Activated naive CD4-positive, alpha-beta T cell treated with anti-CD3 and anti-CD28 coated beads, Interleukin-2, amount 50 U/mL, for 24 hours (primary cell): ENCODE measurements at regions not wholly inside any gene's neighbourhood (a gene's known extent, or its start where the extent isn't known, plus 50 kb on each side); places are given as distances from the start of the nearest gene placed in this dataset.
"Not testable (repeated sequence)": the region's sequence is repeated elsewhere in the genome, so short reads cannot be mapped to it uniquely, and the experiment has no call there.

ENCODE experiments used
- H3K27ac Mint-ChIP-seq: one replicate; pipeline ENCODE4 v1.8.0; 2021; ENCODE audit warnings: mild to moderate bottlenecking, mixed read lengths
- H3K27me3 Mint-ChIP-seq: one replicate; pipeline ENCODE4 v1.8.0; 2021; ENCODE audit warnings: mixed read lengths
- H3K36me3 Mint-ChIP-seq: one replicate; pipeline ENCODE4 v1.8.0; 2021; ENCODE audit warnings: mixed read lengths
- H3K4me1 Mint-ChIP-seq: one replicate; pipeline ENCODE4 v1.8.0; 2021; ENCODE audit warnings: mixed read lengths
- H3K4me3 Mint-ChIP-seq: one replicate; pipeline ENCODE4 v1.8.0; 2021; ENCODE audit warnings: mild to moderate bottlenecking, mixed read lengths
- H3K9me3 Mint-ChIP-seq: one replicate; pipeline ENCODE4 v1.8.0; 2021; ENCODE audit warnings: mixed read lengths

DNA sequence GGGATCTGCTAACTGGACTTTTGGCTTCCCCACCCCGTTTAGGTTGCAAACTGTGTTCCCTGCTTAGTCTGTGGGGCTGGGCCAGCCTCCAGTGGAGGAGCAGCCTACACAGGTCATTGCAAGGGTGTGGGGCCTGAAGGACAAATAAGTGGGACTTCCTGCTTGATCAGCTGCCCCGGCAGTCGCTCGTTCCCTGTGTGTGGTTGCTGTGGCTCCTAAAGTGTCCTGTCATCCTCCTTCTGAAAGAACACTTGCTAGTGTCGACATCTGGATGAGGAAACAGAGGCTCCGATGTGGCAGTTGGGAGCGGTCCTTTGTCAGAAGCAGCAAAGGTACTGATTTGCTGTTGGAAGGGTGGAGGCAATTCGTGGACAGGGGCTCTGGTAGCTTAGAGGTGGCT, 88.9 kb upstream of the TBCA start:
- H3K36me3 Mint-ChIP-seq, result no peaks in the 10 kb centered on the region
- no peak overlapping the region for H3K4me3 Mint-ChIP-seq
- no peaks in the 10 kb centered on the region for H3K4me1 Mint-ChIP-seq
- no peaks in the 10 kb centered on the region for H3K9me3 Mint-ChIP-seq
- H3K27me3 Mint-ChIP-seq, result no peaks in the 10 kb centered on the region
- no peak overlapping the region for H3K27ac Mint-ChIP-seq

DNA sequence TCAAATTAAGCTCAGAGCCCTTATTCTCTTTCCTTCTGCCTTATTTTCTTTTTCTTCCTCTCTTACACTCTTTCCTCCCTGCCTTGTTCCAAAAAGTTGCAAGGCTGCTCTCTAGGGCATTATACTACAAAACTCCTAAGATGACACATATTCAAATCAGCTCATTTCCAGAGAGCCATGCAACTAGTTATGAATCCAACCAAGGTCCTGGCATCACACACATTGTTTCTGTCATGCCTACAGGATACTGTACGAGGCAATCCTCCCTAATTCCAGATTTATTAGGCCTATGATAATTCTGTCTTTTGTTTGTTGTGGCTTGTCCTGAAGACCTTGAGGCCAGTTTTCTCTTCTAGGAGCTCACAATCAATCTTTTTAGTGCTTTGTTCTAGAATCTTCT, 87.0 kb upstream of the TBCA start:
- Mint-ChIP-seq H3K36me3 (no peaks in the 10 kb centered on the region), H3K27me3 (no peaks in the 10 kb centered on the region), H3K4me3 (no peak overlapping the region), H3K9me3 (no peaks in the 10 kb centered on the region), H3K27ac (no peak overlapping the region), H3K4me1 (no peaks in the 10 kb centered on the region)

DNA sequence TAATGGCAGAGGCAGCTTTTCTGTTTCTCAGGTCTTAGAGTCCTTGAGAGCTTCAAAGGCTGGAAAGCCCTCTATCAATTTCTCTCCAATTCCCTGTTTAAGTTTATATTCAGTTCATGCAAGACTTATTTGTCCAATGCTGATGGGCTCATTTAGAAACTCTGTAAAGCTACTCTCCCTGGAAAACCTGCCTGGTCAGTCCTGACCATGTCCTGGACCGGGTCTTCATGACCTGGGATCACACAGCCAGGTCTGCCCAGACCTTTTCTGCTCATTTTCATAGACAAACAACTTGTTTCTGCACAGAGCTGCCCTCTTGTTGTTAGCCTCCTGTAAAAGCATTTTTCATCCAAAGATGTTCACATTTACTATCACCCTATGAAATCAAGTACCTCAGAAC, 85.4 kb upstream of the TBCA start:
- no peaks in the 10 kb centered on the region for H3K36me3 Mint-ChIP-seq
- H3K9me3 Mint-ChIP-seq, result no peaks in the 10 kb centered on the region
- H3K27ac Mint-ChIP-seq, result no peak overlapping the region
- H3K27me3 Mint-ChIP-seq, result no peaks in the 10 kb centered on the region
- H3K4me1 Mint-ChIP-seq, result no peaks in the 10 kb centered on the region
- no peak overlapping the region for H3K4me3 Mint-ChIP-seq

DNA sequence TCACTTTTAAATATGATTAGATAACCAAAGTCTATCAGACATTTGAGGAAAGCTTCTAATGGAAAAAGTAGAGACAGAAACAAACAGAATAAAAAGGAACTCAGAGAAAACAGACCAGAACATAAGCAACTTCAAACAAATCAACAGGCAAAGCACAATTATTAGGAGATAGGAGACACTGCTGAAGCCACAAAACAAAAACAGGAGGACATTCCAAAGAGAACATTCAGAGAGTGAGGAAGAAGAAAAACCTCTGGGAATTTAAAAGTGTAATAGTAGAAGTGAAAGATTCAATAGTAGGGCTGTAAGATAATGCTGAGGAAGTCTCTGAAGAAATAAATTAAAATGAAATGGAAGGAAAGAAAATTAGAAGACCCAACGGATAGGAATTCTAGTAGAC, 83.2 kb upstream of the TBCA start:
- no peak overlapping the region for H3K4me3 Mint-ChIP-seq

DNA sequence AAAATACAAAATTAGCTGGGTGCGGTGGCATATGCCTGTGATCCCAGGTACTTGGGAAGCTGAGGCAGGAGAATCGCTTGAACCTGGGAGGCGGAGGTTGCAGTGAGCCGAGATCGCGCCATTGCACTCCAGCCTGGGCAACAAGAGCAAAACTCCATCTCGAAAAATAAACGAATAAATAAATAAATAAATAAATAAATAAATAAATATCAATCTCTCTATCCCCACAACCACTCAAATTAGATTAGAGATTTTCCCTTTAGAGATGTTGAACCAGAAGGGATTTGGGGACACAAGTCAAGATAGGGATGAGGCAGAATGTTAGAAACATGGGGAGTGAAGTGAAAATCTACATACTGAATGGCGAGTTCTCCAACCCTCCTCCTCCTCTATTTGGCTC, 82.5 kb upstream of the TBCA start:
- H3K27me3 Mint-ChIP-seq, H3K4me3 Mint-ChIP-seq, H3K36me3 Mint-ChIP-seq, H3K27ac Mint-ChIP-seq, H3K9me3 Mint-ChIP-seq, H3K4me1 Mint-ChIP-seq: not testable (repeated sequence)

More for the DNA sequence above, 83.2 kb upstream of the TBCA start:
- no peaks in the 10 kb centered on the region for H3K4me1 Mint-ChIP-seq
- peaks cover 6% of the 10 kb centered on the region for H3K27me3 Mint-ChIP-seq
- H3K9me3 Mint-ChIP-seq, result no peaks in the 10 kb centered on the region
- no peaks in the 10 kb centered on the region for H3K36me3 Mint-ChIP-seq
- no peak overlapping the region for H3K27ac Mint-ChIP-seq

DNA sequence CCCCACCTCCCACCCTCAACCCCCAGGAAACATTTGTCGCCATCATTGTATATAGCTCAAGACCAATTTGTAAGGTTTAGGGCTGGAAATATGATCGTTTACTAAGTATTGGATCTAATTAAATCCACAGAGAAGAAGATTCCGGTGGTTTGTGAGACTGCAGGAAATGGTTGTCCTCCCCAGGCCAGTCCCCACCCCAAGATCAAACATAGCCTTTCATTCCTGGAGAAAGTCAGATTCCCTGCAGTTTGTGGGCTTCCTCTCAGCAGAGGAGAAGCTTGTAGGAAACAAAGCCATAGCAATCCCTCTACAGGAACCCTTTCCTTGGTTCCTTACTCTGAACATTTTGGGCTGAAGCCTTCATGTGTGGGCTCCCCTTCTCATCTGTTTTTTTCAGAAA, 79.2 kb upstream of the TBCA start:
- Mint-ChIP-seq H3K4me3 (no peak overlapping the region), H3K4me1 (peaks cover 13% of the 10 kb centered on the region), H3K27me3 (peaks cover 9% of the 10 kb centered on the region)

DNA sequence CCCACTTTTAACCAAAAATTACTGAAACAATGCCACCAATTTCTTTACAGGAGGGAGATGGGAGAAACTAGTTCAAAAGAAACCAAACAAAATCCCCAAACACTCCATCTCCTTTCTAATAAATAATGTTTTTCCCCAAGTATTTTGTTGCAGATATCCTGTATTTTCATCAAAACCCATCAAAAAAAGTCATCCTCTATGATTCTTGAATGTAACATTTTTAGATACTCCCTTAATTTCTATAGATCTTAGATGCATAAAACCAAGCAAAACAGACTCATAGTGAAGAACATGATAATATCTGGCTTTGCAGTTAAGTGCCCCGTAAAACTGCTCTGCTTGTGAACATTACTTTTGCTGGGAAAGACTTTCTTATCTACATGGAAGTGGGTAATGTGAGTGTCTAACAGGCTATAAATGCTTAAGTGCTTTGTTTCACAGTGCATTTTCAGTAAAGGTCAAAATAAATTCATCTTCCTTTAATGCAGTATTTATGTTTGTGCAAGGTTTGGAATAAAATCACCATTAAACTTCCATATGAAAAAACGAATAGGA, 77.3 kb upstream of the TBCA start:
- Mint-ChIP-seq H3K36me3 (no peaks in the 10 kb centered on the region), H3K9me3 (no peaks in the 10 kb centered on the region), H3K4me1 (peaks cover 13% of the 10 kb centered on the region), H3K27me3 (peaks cover 12% of the 10 kb centered on the region), H3K27ac (no peak overlapping the region), H3K4me3 (no peak overlapping the region)

More for the DNA sequence above, 79.2 kb upstream of the TBCA start:
- Mint-ChIP-seq H3K9me3 (no peaks in the 10 kb centered on the region), H3K36me3 (no peaks in the 10 kb centered on the region), H3K27ac (no peak overlapping the region)

DNA sequence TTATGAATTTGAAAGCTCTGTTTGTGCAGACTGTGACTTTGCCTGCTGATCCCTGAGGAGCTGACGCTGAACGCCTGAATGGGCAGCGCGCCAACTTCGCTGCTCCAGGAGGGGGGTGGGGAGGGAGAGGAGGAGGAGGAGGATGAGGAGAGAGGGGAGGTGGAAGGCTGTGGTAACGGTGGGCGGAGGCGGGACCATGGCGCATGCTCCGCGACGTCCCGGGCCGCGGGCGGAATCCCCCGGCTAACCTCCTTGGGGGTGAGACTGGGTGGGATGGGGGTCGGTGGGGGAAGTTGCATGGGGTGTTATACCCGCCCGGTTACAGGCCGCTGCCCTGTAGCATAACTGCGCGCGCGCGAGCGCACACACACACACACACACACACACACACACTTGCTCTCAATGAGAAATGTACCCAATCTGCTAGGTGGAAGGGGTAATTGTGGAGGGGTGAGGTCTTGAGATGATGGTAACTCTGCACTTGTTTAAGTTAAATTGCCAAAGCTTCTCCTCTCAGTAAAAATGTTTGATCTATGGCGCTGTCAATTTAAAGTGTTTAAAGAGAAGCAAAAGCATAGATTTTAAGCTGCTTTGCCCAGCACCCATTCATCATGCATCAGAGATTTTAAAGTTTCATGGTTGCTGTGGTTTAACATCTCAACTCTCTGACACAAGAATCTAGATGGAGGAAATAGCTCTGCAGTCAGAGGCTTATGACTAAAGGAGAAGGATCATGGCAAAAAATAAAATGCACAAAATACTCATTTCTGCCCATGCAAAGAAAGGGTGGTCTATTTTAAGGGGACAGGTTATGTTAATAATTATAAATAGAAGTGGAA, 76.6 kb upstream of the TBCA start:
- peaks cover 13% of the 10 kb centered on the region for H3K4me1 Mint-ChIP-seq
- no peaks in the 10 kb centered on the region for H3K36me3 Mint-ChIP-seq
- H3K27me3 Mint-ChIP-seq, result peaks cover 12% of the 10 kb centered on the region
- peak overlapping the region; percentile 85 for H3K4me3 Mint-ChIP-seq
- no peak overlapping the region for H3K27ac Mint-ChIP-seq
- no peaks in the 10 kb centered on the region for H3K9me3 Mint-ChIP-seq

DNA sequence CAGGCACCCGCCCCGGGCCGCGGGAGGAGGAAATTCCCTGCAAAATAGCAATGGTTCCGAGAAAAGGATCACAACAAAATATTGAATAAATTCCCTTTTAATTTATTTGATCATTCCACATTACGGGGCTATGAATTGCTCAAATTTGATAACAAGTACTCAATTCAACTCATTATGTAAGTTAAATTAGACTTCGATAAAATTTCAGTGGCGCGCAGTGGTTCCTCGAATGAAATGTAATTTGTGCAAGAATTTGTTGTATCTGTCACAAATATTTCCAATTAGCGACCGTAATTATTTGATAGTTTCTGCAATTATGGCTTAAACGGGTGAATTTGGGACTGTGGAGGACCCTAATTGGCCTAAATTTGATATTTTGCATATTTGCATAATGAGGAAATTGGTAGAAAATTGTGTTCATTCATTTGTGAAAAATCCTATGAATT, 76.0 kb upstream of the TBCA start:
- H3K4me1 Mint-ChIP-seq, result peaks cover 13% of the 10 kb centered on the region
- H3K27ac Mint-ChIP-seq, result no peak overlapping the region
- peaks cover 12% of the 10 kb centered on the region for H3K27me3 Mint-ChIP-seq
- no peaks in the 10 kb centered on the region for H3K9me3 Mint-ChIP-seq
- peak overlapping the region; percentile 85 for H3K4me3 Mint-ChIP-seq
- H3K36me3 Mint-ChIP-seq, result no peaks in the 10 kb centered on the region

DNA sequence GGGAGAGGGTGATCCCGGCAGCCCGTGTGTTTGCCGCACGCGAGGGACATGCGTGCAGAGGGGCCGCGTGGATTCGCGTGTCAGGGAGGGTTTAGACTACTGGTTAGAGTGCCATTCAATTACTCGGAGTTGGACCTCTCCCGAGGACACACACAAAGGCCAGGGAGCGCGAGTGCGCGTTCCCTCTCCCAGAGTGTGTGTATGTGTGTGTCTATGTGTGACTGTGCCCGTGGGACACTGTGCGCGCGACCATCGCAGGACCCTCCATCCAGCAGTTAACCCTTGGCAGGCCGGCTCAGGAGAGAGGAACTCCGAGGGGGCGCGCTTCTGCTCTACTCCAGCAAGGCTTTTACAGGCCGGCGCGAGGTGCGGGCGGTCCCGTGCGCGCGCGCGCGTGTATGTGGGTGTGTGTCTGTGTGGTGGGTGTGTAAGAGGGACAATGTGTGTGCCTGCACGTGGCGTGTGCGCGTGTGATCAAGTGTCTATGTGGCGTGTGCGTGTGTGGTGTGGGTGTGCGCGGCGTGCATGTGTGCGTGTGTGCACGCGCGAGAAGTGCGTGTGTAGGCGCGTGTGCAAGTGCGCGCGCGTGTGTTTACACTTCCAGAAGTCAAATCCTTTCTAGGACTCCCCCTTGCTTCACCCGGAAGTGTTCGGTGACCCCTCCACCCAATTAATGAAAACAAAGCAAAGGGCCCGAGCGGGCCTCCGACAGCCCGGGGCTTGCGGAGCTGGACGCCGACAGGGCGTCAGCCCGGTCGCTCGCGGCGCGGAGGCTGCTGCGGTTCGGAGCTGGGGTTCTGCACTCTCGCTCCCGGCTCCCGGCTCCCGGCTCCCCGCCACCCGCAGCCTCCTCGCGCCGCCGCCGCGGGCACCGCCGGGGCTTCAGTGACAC, 75.3 kb upstream of the TBCA start:
- H3K4me1 Mint-ChIP-seq, result peaks cover 13% of the 10 kb centered on the region
- H3K9me3 Mint-ChIP-seq, result no peaks in the 10 kb centered on the region
- peaks cover 14% of the 10 kb centered on the region for H3K27me3 Mint-ChIP-seq
- H3K27ac Mint-ChIP-seq, result no peak overlapping the region
- peak overlapping the region; percentile 85 for H3K4me3 Mint-ChIP-seq
- no peaks in the 10 kb centered on the region for H3K36me3 Mint-ChIP-seq

DNA sequence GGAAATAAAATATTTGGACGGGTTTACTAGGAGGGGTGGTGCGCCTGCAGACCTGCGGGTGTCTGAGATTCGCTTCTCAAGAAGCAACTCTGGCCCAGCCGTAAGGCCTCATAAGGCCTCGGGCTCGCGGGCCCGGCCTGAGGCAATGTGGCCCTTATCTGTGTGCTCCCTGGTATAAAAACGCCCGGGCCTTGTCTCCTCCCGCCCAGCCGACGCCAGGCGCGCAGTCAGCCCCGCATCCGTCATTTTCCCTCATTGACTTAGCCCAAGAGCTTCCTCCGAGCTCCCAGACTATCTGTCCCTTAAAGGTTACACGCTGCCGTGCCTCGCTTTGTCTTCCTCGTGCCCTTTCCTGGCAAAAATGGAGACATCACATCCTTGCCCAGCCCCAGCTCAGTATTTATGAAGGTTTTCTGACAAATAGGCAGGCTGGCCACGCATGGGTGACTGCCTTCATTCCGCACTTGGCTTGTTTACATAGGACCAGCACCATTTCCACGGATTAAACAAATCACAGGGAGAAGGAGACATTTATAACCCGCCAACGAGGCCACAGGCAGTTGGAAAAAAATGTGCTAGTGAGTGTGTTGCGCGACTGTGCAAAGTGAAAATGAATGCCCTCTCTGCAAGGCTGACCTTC, 74.5 kb upstream of the TBCA start:
- H3K36me3 Mint-ChIP-seq, result no peaks in the 10 kb centered on the region
- no peaks in the 10 kb centered on the region for H3K9me3 Mint-ChIP-seq
- no peak overlapping the region for H3K27ac Mint-ChIP-seq
- peaks cover 13% of the 10 kb centered on the region for H3K4me1 Mint-ChIP-seq
- peak overlapping the region; percentile 9 for H3K4me3 Mint-ChIP-seq
- H3K27me3 Mint-ChIP-seq, result peaks cover 12% of the 10 kb centered on the region

DNA sequence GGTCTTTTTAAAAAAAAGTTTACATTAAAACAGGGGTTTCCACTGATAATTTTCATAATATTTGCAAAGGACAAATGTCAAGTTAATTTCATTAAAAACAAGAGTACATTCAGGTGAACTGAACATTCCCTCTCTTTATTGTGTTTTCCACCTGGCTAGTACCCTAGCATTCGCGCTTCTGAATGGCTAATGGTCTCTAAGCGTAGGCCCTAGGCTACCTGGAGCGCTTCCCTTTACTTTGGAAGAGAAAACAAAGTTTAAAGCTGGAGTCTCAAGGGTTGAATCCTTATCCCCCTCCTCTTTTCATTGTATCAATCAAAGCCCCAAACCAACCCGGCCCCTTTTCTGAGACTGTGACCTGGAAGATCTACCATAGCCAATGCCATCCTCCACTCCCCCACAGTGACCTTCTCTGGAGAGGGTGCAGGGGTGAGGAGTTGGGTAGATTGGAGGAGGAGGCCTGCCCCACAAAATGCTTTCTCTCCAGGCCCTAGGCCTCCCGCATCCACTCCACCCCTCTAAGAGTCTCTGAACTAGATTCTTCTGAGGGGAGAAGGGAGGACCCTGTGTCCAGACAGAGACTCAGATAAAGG, 73.3 kb upstream of the TBCA start:
- Mint-ChIP-seq H3K36me3 (no peaks in the 10 kb centered on the region), H3K9me3 (no peaks in the 10 kb centered on the region), H3K4me3 (no peak overlapping the region), H3K4me1 (peaks cover 17% of the 10 kb centered on the region), H3K27me3 (peaks cover 16% of the 10 kb centered on the region), H3K27ac (no peak overlapping the region)

DNA sequence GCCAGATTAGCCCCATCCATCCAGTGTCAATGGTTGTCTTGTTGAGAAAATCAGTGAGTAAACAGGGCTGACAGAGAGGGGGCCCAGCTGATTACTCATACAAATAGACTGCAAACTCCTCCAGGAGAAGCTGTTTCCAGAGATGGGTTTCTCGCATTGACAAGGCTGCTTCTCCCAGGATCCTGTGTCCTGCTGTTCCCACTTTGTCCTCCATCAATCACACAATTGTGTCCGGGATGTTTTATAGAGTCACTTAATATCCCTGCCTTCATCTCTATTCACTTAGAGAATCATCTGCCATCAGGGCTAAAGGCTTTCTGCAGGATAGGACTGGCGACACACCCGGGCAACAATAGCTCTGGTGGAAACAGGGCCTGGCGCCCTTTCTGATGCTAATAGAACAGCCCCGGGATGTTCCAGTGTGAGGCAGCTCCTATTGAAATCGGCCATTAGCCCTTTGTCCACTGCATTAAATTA, 71.7 kb upstream of the TBCA start:
- H3K9me3 Mint-ChIP-seq, result no peaks in the 10 kb centered on the region
- no peak overlapping the region for H3K27ac Mint-ChIP-seq
- H3K36me3 Mint-ChIP-seq, result no peaks in the 10 kb centered on the region
- H3K4me3 Mint-ChIP-seq, result no peak overlapping the region
- peaks cover 23% of the 10 kb centered on the region for H3K27me3 Mint-ChIP-seq
- H3K4me1 Mint-ChIP-seq, result peaks cover 20% of the 10 kb centered on the region

DNA sequence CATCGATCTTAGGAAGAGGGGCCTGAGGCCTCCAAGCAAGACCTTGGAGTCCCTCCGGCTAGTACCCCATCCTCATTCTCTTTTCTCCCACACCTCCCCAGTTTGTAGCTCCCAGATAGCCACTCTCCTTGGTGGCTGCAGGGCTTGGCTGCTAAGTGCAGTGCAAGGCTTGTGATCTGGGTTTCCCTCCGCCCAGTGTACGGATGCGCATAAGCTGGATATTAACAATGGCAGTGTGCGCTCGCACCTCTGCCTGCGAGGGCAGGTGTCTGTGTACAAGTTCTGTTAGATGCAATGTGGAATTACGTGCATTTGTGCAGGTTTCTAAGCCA, 71.0 kb upstream of the TBCA start:
- Mint-ChIP-seq H3K36me3 (no peaks in the 10 kb centered on the region), H3K4me3 (no peak overlapping the region), H3K27me3 (peaks cover 26% of the 10 kb centered on the region), H3K9me3 (no peaks in the 10 kb centered on the region), H3K4me1 (peaks cover 18% of the 10 kb centered on the region), H3K27ac (no peak overlapping the region)

DNA sequence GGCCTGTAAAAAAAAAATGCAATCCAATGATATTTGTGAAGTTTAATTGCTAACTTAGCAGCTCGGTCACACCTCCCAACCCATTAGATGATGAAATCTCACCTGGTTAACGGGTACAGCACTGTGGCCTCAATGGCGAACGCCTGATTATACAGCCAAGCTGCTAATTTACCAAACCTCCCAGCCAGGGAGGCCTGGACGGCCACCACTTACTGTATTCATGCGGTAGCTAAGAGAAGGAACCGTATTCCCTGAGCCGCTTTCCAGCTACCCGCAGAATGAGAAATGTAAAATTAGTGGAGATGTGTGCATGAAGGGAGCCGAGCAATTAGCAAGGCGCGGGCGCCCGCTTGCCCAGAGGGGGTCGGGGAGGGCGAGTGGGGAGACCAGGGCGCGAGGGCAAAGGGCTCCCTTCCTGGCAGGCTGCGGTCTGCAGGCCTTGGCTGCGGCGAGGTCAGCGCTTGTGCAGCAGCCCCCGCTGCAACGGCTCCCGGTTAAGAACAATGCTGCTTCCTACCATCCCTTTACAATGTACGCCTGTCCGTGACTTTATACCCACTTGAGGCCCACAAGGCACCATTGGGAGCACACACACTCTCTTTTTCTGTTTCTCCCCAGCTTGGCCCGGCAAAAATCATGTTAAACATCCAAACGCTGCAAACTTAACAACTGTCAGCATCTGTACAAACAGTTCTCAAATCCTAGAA, 70.4 kb upstream of the TBCA start:
- Mint-ChIP-seq H3K36me3 (no peaks in the 10 kb centered on the region), H3K4me1 (peaks cover 18% of the 10 kb centered on the region), H3K9me3 (no peaks in the 10 kb centered on the region), H3K27me3 (peaks cover 29% of the 10 kb centered on the region), H3K27ac (no peak overlapping the region), H3K4me3 (no peak overlapping the region)
